ENCODE measurements at regions not wholly inside any gene's neighbourhood (a gene's known extent, or its start where the extent isn't known, plus 50 kb on each side); places are given as distances from the start of the nearest gene placed in this dataset.

- DNase-seq (ENCODE audit: low read depth in 1 of 2, low spot score in 1 of 2), result peak in 1 of 2 experiments; percentile 41
- TF ChIP-seq JUND (IDR thresholded peaks at IDR 0.05; ENCODE audit: low read depth), result no peak
- in situ Hi-C loops (cut with HindIII; ENCODE audit: low pct_unique_long_range_greater_than_20kb, low sequenced_read_pairs), result no loop called here
Measured at GRCh38 chr9:16112116-16112515, 559.3 kb downstream of the CCDC171 start.

GRCh38 chr9:16115994-16116393, 563.2 kb downstream of the CCDC171 start:
- DNase-seq (ENCODE audit: low read depth in 1 of 2, low spot score in 1 of 2), result no peak
- no peak for TF ChIP-seq JUND (IDR thresholded peaks at IDR 0.05; ENCODE audit: low read depth)
- in situ Hi-C loops (cut with HindIII; ENCODE audit: low pct_unique_long_range_greater_than_20kb, low sequenced_read_pairs), result no loop called here

- DNase-seq (ENCODE audit: low read depth in 1 of 2, low spot score in 1 of 2), result no peak
Measured at GRCh38 chr9:16118043-16118442, 565.2 kb downstream of the CCDC171 start.

GRCh38 chr9:16119261-16120230, 566.7 kb downstream of the CCDC171 start:
- no peak for TF ChIP-seq JUND (IDR thresholded peaks at IDR 0.05; ENCODE audit: low read depth)
- in situ Hi-C loops (cut with HindIII; ENCODE audit: low pct_unique_long_range_greater_than_20kb, low sequenced_read_pairs), result no loop called here
- no peak for DNase-seq (ENCODE audit: low read depth in 1 of 2, low spot score in 1 of 2)

More at GRCh38 chr9:16118043-16118442, 565.2 kb downstream of the CCDC171 start:
- no peak for TF ChIP-seq JUND (IDR thresholded peaks at IDR 0.05; ENCODE audit: low read depth)
- in situ Hi-C loops (cut with HindIII; ENCODE audit: low pct_unique_long_range_greater_than_20kb, low sequenced_read_pairs), result no loop called here

- in situ Hi-C loops (cut with HindIII; ENCODE audit: low pct_unique_long_range_greater_than_20kb, low sequenced_read_pairs), result no loop called here
- no peak for TF ChIP-seq JUND (IDR thresholded peaks at IDR 0.05; ENCODE audit: low read depth)
- DNase-seq (ENCODE audit: low read depth in 1 of 2, low spot score in 1 of 2), result no peak
Measured at GRCh38 chr9:16120231-16120641, 567.4 kb downstream of the CCDC171 start.

- no peak for TF ChIP-seq JUND (IDR thresholded peaks at IDR 0.05; ENCODE audit: low read depth)
- in situ Hi-C loops (cut with HindIII; ENCODE audit: low pct_unique_long_range_greater_than_20kb, low sequenced_read_pairs), result no loop called here
- no peak for DNase-seq (ENCODE audit: low read depth in 1 of 2, low spot score in 1 of 2)
Measured at GRCh38 chr9:16120727-16121126, 567.9 kb downstream of the CCDC171 start.

GRCh38 chr9:16121168-16121567, 568.3 kb downstream of the CCDC171 start:
- TF ChIP-seq JUND (IDR thresholded peaks at IDR 0.05; ENCODE audit: low read depth), result no peak
- in situ Hi-C loops (cut with HindIII; ENCODE audit: low pct_unique_long_range_greater_than_20kb, low sequenced_read_pairs), result no loop called here
- no peak for DNase-seq (ENCODE audit: low read depth in 1 of 2, low spot score in 1 of 2)

- DNase-seq (ENCODE audit: low read depth in 1 of 2, low spot score in 1 of 2), result no peak
- in situ Hi-C loops (cut with HindIII; ENCODE audit: low pct_unique_long_range_greater_than_20kb, low sequenced_read_pairs), result no loop called here
- TF ChIP-seq JUND (IDR thresholded peaks at IDR 0.05; ENCODE audit: low read depth), result no peak
Measured at GRCh38 chr9:16121601-16122286, 568.9 kb downstream of the CCDC171 start.

GRCh38 chr9:16125629-16126028, 572.8 kb downstream of the CCDC171 start:
- DNase-seq (ENCODE audit: low read depth in 1 of 2, low spot score in 1 of 2), result no peak
- no peak for TF ChIP-seq JUND (IDR thresholded peaks at IDR 0.05; ENCODE audit: low read depth)
- in situ Hi-C loops (cut with HindIII; ENCODE audit: low pct_unique_long_range_greater_than_20kb, low sequenced_read_pairs), result no loop called here

- TF ChIP-seq JUND (IDR thresholded peaks at IDR 0.05; ENCODE audit: low read depth), result no peak
- no peak for DNase-seq (ENCODE audit: low read depth in 1 of 2, low spot score in 1 of 2)
- in situ Hi-C loops (cut with HindIII; ENCODE audit: low pct_unique_long_range_greater_than_20kb, low sequenced_read_pairs), result no loop called here
Measured at GRCh38 chr9:16126042-16126441, 573.2 kb downstream of the CCDC171 start.

- DNase-seq (ENCODE audit: low read depth in 1 of 2, low spot score in 1 of 2), result no peak
- no peak for TF ChIP-seq JUND (IDR thresholded peaks at IDR 0.05; ENCODE audit: low read depth)
- in situ Hi-C loops (cut with HindIII; ENCODE audit: low pct_unique_long_range_greater_than_20kb, low sequenced_read_pairs), result no loop called here
Measured at GRCh38 chr9:16128003-16128402, 575.2 kb downstream of the CCDC171 start.

- no peak for TF ChIP-seq JUND (IDR thresholded peaks at IDR 0.05; ENCODE audit: low read depth)
- in situ Hi-C loops (cut with HindIII; ENCODE audit: low pct_unique_long_range_greater_than_20kb, low sequenced_read_pairs), result no loop called here
- peak in 1 of 2 experiments; percentile 15 for DNase-seq (ENCODE audit: low read depth in 1 of 2, low spot score in 1 of 2)
Measured at GRCh38 chr9:16131264-16131663, 578.4 kb downstream of the CCDC171 start.

GRCh38 chr9:16132513-16132912, 579.7 kb downstream of the CCDC171 start:
- no peak for DNase-seq (ENCODE audit: low read depth in 1 of 2, low spot score in 1 of 2)
- in situ Hi-C loops (cut with HindIII; ENCODE audit: low pct_unique_long_range_greater_than_20kb, low sequenced_read_pairs), result no loop called here
- TF ChIP-seq JUND (IDR thresholded peaks at IDR 0.05; ENCODE audit: low read depth), result no peak
